SU-DHL-6 (cell line): ENCODE measurements at regions not wholly inside any gene's neighbourhood (a gene's known extent, or its start where the extent isn't known, plus 50 kb on each side); places are given as distances from the start of the nearest gene placed in this dataset.

Experiments used
- H2AFZ ChIP-seq: fragments of 200-600 bp; sonication (generic); 2 replicates; pipeline ENCODE4 v1.6.1; 2014; ENCODE audit warnings: low read depth, mild to moderate bottlenecking, moderate library complexity, mixed read lengths, antibody characterized with exemption, low read length; ENCODE audit not compliant: severe bottlenecking
- H3F3A ChIP-seq: fragments of 200-600 bp; shearing (Covaris generic); 2 replicates; pipeline ENCODE4 v1.6.0; 2016; ENCODE audit warnings: antibody characterized with exemption, mild to moderate bottlenecking; ENCODE audit not compliant: insufficient read depth
- H3K27ac ChIP-seq: fragments of 200-600 bp; sonication (generic); 2 replicates; pipeline ENCODE4 v1.5.1; 2016; ENCODE audit warnings: low read depth, mild to moderate bottlenecking, low read length, moderate library complexity, mixed read lengths
- H3K27me3 ChIP-seq: fragments of 200-600 bp; sonication (generic), shearing (Covaris generic); 2 replicates; pipeline ENCODE4 v1.6.0; 2014; ENCODE audit warnings: mild to moderate bottlenecking, low read length
- H3K36me3 ChIP-seq: fragments of 200-600 bp; sonication (generic); 2 replicates; pipeline ENCODE4 v1.6.1; 2014; ENCODE audit warnings: mild to moderate bottlenecking, low read length, mixed read lengths
- H3K4me2 ChIP-seq: fragments of 300-600, 200-600 bp; shearing (Covaris generic), sonication (generic); 2 replicates; pipeline ENCODE4 v1.6.0; 2014; ENCODE audit warnings: low read length, low read depth, mild to moderate bottlenecking; ENCODE audit not compliant: poor library complexity, severe bottlenecking
- H3K4me3 ChIP-seq: fragments of 200-600 bp; sonication (generic); 2 replicates; pipeline ENCODE4 v1.5.1; 2014; ENCODE audit warnings: antibody characterized with exemption, low read length, mild to moderate bottlenecking, mixed read lengths; ENCODE audit not compliant: insufficient read depth, poor library complexity, severe bottlenecking
- H3K79me2 ChIP-seq: fragments of 200-600 bp; sonication (generic); 2 replicates; pipeline ENCODE4 v1.6.1; 2014; ENCODE audit warnings: mild to moderate bottlenecking, low read length, moderate library complexity; ENCODE audit not compliant: insufficient read depth
- H3K9ac ChIP-seq: fragments of 200-600 bp; sonication (generic); 2 replicates; pipeline ENCODE4 v1.7.0; 2014; ENCODE audit warnings: mild to moderate bottlenecking, low read length
- H3K9me2 ChIP-seq: fragments of 200-600 bp; sonication (generic); replicated peaks from 2 replicates; pipeline ENCODE4 v1.6.1; 2014; ENCODE audit warnings: low read length; ENCODE audit not compliant: insufficient read depth
- H3K9me3 ChIP-seq: fragments of 200-600 bp; sonication (generic); 2 replicates; pipeline ENCODE4 v1.6.1; 2014; ENCODE audit warnings: low read length, mixed read lengths; ENCODE audit not compliant: insufficient read depth
- H4K20me1 ChIP-seq: fragments of 200-600 bp; sonication (generic); 2 replicates; pipeline ENCODE4 v1.6.1; 2014; ENCODE audit warnings: low read depth, mild to moderate bottlenecking, antibody characterized with exemption, low read length, moderate library complexity, mixed read lengths
- EZH2phosphoT487 ChIP-seq: fragments of 200-600 bp; sonication (generic), shearing (Covaris generic); conservative IDR thresholded peaks from 2 replicates; pipeline ENCODE4 v1.6.1; 2018; ENCODE audit warnings: mild to moderate bottlenecking, antibody characterized with exemption, low read length, moderate library complexity, mixed read lengths
- TF ChIP-seq, protein P1 (sequence below): fragments of 200-600 bp; sonication (generic); IDR thresholded peaks from one replicate; pipeline ENCODE4 v1.5.1; 2017; ENCODE audit warnings: antibody characterized with exemption, mild to moderate bottlenecking, low read length, moderate library complexity; ENCODE audit not compliant: insufficient read depth, poor library complexity, severe bottlenecking

DNA sequence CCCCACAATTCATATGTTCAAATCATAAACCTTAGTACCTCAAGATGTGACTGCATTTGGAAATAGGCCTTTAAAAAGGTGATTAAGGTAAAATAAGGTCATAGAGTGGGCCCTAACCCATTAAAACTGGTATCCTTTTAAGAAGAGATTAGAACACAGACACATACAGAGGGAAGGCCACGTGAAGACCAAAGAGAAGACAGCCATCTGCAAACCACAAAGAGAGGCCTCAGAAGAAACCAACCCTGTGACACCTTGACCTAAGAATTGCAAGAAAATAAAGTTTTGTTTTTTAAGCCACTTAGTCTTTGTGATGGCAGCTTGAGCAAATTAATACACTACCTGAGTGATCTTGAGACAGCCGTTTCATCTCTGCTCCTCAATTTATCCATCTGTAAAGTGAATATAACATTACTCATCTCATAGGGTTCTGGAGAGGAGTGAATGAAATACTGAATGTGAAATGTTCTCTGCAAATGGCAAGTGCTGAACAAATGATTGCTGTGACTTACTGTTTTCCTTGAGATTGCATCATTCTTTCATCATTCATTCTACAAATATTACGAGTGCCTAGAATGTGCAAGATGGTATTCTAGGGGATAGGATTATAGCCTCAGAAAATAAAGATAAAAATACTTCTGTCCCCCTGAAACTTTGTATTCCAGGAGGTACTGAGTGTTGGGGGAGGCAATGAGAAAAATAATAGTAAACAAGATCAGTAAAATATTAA, 222.0 kb upstream of the CDH13 start:
- Histone ChIP-seq H3K27ac (no peak overlapping the region), H3K36me3 (no peaks in the 10 kb centered on the region), H3K4me2 (no peak overlapping the region), H3K9me3 (no peaks in the 10 kb centered on the region), H3K79me2 (no peaks in the 10 kb centered on the region), H3K9me2 (no peaks in the 10 kb centered on the region), H3K27me3 (no peaks in the 10 kb centered on the region), H3K9ac (no peak overlapping the region), H3F3A (no peaks in the 10 kb centered on the region), H3K4me3 (no peak overlapping the region), H2AFZ (no peak overlapping the region), H4K20me1 (no peaks in the 10 kb centered on the region)
- TF ChIP-seq, protein P1, sequence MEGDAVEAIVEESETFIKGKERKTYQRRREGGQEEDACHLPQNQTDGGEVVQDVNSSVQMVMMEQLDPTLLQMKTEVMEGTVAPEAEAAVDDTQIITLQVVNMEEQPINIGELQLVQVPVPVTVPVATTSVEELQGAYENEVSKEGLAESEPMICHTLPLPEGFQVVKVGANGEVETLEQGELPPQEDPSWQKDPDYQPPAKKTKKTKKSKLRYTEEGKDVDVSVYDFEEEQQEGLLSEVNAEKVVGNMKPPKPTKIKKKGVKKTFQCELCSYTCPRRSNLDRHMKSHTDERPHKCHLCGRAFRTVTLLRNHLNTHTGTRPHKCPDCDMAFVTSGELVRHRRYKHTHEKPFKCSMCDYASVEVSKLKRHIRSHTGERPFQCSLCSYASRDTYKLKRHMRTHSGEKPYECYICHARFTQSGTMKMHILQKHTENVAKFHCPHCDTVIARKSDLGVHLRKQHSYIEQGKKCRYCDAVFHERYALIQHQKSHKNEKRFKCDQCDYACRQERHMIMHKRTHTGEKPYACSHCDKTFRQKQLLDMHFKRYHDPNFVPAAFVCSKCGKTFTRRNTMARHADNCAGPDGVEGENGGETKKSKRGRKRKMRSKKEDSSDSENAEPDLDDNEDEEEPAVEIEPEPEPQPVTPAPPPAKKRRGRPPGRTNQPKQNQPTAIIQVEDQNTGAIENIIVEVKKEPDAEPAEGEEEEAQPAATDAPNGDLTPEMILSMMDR = no peak
- TF ChIP-seq EZH2phosphoT487 = no peak

GRCh38 chr16:82402665-82403218, 224.0 kb upstream of the CDH13 start:
- Histone ChIP-seq H3K9ac (no peak overlapping the region), H3K9me3 (no peaks in the 10 kb centered on the region), H3K36me3 (no peaks in the 10 kb centered on the region), H3K27me3 (no peaks in the 10 kb centered on the region), H3K9me2 (no peaks in the 10 kb centered on the region), H3K4me3 (no peak overlapping the region), H3K79me2 (no peaks in the 10 kb centered on the region), H3F3A (no peaks in the 10 kb centered on the region), H3K27ac (no peak overlapping the region), H4K20me1 (no peaks in the 10 kb centered on the region), H3K4me2 (no peak overlapping the region), H2AFZ (no peak overlapping the region)
- TF ChIP-seq, protein P1 = no peak
- TF ChIP-seq EZH2phosphoT487 = no peak

- Histone ChIP-seq H4K20me1 (no peaks in the 10 kb centered on the region), H3K9me3 (no peaks in the 10 kb centered on the region), H3K4me2 (no peak overlapping the region), H3K79me2 (no peaks in the 10 kb centered on the region), H3F3A (no peaks in the 10 kb centered on the region), H2AFZ (no peak overlapping the region), H3K9me2 (no peaks in the 10 kb centered on the region), H3K4me3 (no peak overlapping the region), H3K36me3 (no peaks in the 10 kb centered on the region), H3K27ac (no peak overlapping the region), H3K9ac (no peak overlapping the region), H3K27me3 (no peaks in the 10 kb centered on the region)
- TF ChIP-seq, protein P1 = no peak
- no peak for TF ChIP-seq EZH2phosphoT487
These were observed 226.7 kb upstream of the CDH13 start for GRCh38 chr16:82400046-82400445.
